ENCODE measurements at regions not wholly inside any gene's neighbourhood (a gene's known extent, or its start where the extent isn't known, plus 50 kb on each side); places are given as distances from the start of the nearest gene placed in this dataset.

DNA sequence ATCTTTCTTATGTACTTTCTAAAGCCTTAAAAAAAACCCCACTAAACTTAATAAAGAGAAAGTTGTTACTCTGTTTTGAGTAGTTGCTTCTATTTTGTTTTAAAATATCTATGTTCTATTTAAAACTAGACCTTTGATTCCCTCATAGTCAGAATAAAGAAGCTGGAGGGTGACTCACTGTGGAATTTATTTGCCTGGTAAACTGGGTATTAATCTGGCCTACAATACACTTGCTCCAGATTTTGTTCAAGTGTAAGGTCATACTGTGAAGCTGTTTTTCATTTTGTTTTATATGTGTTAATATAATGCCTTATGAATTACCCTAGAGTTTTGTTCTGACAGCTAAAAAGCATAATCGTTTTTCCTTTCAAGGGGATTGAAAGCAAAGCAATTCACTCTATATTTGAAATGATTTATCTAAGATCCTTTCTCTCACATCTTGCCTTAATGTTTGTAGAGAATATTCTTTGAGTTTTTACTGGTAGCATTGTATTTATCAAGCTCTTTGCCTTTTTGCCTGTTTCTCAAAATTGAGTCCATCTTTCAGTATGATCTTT lies 277.4 kb upstream of the PITX2 start:
- DNase-seq = no peak

GRCh38 chr4:110902500-110902899 lies 279.6 kb upstream of the PITX2 start:
- no peak for DNase-seq

GRCh38 chr4:110904435-110905065 lies 281.7 kb upstream of the PITX2 start:
- no peak for DNase-seq

GRCh38 chr4:110905367-110905766 lies 282.5 kb upstream of the PITX2 start:
- DNase-seq = no peak

DNA sequence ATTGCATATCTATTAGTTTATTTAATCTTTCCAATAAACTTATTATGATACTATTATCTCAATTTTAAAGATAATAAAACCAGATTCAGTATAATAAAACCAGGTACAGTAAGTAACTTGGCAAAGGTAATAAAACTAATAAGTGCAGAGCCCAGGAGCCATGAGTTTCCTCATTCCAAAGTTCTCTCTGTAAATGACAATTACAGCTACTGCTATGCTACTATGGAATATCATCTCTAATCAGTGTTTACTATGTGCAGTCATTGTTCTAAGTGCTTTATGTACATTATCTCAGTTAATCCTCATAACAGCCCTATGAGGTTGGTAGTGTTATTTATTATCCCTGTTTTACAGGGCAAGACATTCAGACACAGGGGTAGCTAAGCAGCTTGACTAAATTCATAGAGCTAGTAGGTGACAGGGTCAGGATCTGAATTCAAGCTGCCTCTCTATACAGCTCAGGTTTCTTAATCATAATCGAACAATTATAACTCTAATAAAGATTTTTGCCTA lies 285.0 kb upstream of the PITX2 start:
- no peak for DNase-seq

DNA sequence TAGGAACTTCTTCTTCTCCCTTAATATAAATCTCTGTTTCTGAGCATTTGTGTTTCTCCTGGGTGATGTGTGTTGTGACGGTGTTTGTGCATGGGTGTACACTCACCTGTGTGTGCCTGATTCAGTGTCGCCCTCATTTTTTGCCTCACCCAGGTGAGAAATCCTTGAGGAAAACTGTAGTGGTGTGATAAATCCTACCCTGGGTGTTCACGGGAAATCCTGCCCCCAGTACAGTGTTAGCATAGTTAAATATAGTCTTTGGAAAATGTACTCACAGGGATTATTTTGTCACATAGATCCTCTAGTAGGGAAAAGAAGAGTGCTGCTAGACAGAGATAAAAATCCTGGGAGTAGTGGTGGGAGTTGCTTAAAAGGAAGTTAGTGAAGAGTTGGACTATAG lies 291.9 kb upstream of the PITX2 start:
- DNase-seq = no peak

- DNase-seq = no peak
Observed at GRCh38 chr4:110915301-110915700, 292.4 kb upstream of the PITX2 start.

DNA sequence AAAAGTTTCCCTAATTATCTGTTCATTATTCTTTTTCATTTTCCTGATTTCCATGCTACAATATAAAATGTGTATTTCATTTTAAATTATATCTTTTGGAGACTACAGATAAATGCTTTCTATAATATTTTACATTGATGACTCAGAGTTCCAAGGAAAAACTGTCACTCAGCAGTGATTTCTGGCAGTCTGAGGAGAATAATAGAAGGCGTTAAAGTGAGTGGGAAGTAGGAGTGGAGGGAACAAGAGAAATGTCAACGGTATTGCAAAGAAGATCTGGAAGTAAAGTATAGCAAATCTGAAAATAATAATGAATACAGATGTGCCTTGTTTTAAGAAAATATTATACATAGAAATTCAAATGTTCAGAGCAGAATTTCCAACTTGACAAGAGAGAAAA lies 293.6 kb upstream of the PITX2 start:
- no peak for DNase-seq

DNA sequence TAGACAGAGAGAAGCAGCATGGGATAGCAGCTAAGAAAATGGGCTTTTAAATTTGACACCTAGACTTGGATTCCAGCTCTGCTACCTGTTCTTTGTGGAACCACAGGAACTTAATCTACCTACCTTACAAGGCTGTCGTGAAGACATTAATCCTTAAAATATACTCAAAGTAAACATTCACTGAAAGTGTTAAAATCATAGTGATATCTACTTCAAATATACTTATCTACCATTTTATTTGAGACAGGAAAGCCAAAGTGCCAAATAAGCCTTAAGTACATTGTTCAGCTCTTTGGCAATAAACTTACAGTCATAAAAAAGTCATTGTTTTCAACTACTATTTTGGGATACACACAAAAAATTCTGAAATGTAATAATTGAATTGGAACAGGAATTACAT lies 295.0 kb upstream of the PITX2 start:
- DNase-seq = no peak

DNA sequence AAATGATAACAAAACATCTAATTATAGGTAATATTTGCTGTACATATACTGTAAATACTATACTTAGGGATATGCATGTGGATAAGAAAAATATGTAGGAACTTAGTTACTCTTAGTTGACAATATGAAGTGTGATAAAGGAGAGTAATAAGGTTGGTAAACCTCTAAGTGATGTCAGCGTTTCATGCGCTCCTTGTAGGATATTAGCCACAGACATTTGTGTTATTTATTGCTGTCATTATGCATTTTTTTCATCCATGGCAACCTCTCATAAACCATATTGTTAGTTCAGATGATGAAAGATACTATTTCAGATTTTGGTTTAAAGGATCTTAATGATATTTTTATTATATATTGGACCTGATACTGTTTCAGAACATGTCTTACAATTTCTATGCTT lies 298.1 kb upstream of the PITX2 start:
- no peak for DNase-seq

DNA sequence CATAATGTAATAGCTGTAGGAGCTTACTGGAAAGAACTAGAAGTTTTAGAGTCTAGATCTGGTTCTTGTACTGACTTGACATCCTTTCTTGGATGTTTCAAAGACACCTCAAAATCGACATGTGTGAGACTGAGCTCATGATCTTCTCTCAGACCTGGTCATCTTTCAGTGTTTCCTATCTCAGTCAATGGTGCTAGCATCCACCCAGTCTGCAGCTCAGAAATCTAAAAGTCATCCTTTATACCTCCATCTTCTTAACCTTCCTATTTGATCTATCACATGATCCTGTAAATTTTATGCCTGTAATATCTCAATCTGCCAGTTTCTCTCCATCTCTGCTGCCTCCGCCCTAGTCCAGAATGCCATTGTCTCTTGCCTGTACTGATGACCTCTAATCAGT lies 301.9 kb upstream of the PITX2 start:
- no peak for DNase-seq

DNA sequence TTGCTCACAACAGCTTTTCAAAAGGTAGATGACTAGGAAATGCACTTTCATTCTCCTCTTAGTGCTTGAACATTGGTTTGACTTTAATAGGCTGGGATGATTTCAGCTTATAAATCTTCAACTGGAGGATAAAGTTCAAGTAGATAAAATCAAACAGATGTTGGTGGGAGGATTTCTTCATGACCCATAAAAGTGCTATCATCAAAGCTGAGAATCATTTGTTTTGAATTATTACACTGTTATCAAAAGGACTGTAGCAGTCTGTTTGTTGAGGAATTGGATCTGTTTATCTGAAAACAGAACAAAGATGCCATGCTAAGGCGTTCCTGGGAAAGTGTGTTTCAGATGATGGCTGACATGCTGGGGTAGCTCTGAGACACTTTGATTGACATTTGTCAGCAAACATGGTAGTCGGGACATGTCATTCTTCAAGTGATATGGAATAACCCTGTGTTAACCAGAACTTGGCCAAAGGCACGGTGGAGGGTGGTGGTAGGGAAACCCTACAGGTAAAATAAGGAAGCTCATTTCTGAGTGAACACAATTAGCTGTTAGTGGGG lies 304.0 kb upstream of the PITX2 start:
- no peak for DNase-seq

- no peak for DNase-seq
Observed at GRCh38 chr4:110933341-110933740, 310.5 kb upstream of the PITX2 start.

DNA sequence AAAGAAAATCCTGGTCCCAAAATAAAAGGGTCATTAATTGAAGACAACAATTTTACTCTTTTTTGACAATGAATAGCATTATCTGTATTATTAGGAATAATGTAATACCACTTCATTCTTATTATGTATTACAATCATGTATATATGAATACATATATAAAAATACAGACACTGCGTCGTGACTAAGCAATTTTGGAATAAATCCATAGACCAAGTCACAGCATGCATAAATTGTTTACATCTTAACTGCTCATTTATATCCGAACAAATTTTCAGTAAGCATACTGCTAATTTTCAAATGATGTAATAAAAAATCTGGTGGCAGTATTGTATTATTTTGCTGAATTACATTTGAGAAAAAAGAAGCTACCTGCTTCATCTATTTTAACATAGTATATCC lies 321.6 kb upstream of the PITX2 start:
- DNase-seq = no peak

DNA sequence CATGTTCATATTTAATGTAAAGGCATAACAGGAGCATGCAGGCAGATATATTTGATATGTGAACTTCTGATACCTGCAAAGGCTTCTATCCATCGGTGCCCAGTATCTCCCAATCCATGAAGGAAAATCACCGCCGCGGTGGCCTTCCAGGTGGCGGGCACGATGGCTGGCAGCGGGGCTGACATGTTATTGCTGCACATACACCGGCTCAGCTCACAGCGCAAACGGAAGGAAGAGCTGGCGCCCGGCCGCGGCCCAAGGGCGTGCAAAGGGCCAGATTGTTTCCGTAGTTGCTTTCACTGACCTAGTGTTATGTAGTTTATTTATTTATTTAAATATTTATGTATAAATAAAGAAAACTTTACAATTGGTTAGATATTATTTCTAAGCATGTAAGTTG lies 322.7 kb upstream of the PITX2 start:
- DNase-seq = no peak

DNA sequence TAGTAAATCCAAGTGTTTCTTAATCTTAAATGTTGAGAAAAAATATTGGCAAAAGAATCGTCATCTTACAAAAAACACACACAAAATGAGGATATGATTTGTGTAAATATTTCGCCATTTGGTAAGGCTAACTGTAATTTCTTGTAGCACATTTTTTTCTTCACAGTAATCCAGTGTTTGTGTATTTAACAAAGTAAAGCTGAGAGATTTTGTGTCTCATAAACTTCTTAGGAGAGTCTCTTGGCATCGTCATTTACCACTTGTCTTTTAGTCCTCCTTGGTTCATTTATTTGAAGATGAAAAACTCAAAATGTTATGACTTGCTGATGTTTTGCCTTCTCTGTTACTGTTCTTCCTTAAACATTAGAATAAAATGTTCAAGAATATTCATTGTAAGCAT lies 326.7 kb upstream of the PITX2 start:
- DNase-seq = no peak

DNA sequence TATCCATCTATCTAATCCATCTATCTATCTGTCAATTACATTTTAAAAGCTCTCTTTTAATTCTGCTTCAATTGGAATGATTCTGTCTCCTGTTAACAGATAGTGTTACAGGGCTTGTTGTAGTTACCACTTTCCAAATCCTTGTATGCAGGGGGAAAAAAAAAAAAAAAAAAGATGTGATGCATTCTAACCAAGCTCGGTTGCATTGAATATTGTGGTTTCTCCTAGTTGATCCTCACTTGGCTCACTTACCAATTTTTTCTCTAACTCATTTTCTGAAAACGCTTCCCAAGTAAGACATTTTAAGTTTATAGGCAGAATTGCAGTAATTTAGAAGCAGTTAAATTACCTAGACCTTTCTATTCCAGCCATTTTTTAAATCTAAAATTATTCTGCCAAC lies 327.9 kb upstream of the PITX2 start:
- DNase-seq = no peak

GRCh38 chr4:110953191-110953590 lies 330.3 kb upstream of the PITX2 start:
- no peak for DNase-seq

- no peak for DNase-seq
Observed at GRCh38 chr4:110953898-110954297, 331.0 kb upstream of the PITX2 start.

- no peak for DNase-seq
Observed at GRCh38 chr4:110955748-110956147, 332.9 kb upstream of the PITX2 start.

DNA sequence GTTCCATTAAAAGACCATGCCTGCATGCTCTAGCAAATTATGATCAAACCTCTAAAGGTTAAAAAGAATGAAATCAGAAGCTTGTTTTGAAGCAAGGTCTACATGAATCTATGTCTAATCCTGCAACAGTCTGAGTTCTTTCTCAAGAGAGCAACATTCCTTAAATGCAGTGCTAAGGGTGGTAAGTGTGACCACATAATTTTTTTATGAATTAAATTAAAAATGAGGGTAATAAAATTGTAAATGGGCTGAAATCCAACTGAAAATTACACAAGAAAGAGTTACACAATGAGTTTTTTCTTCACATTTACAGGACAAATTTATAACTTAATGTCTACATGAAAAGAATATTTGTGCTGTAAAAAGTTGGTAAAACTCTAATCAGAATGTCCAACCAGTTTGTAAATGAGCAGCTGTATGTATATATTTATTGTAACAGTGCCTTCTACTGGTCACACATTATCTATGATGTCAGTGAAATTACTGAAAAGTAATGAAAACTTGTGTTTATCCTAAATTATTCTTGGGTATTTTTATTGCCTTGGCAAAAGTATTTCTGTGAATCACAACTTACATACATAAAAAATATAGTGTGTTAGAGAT lies 336.3 kb upstream of the PITX2 start:
- no peak for DNase-seq

GRCh38 chr4:110961066-110961465 lies 338.2 kb upstream of the PITX2 start:
- no peak for DNase-seq

- no peak for DNase-seq
Observed at GRCh38 chr4:110962616-110963015, 339.7 kb upstream of the PITX2 start.

- DNase-seq = no peak
Observed at GRCh38 chr4:110963662-110964280, 340.9 kb upstream of the PITX2 start.
